Astrocyte (in vitro differentiated cells and primary cell): ENCODE measurements at regions not wholly inside any gene's neighbourhood (a gene's known extent, or its start where the extent isn't known, plus 50 kb on each side); places are given as distances from the start of the nearest gene placed in this dataset.

ENCODE experiments used
- DNase-seq: peaks from one replicate; pipeline ENCODE4 v3.0.0-alpha.2; 2010; ENCODE audit warnings: low read depth
- FAIRE-seq: peaks from 2 replicates; lab custom pipeline; 2011; peaks lifted over from hg19 to GRCh38; lab: Jason Lieb, UNC
- H2AFZ ChIP-seq: 2 replicates; pipeline ENCODE4 v1.6.0; 2012; ENCODE audit warnings: low read depth, low read length, inconsistent platforms
- H3K27ac ChIP-seq: 2 replicates; pipeline ENCODE4 v1.5.1; 2011; ENCODE audit warnings: low read depth, low read length, inconsistent platforms
- H3K27me3 ChIP-seq: 2 replicates; pipeline ENCODE4 v1.6.0; 2011; ENCODE audit warnings: low read length, inconsistent platforms; ENCODE audit not compliant: insufficient read depth
- H3K36me3 ChIP-seq: 2 replicates; pipeline ENCODE4 v1.5.1; 2011; ENCODE audit warnings: low read length, inconsistent platforms; ENCODE audit not compliant: insufficient read depth
- H3K4me1 ChIP-seq: 2 replicates; pipeline ENCODE4 v1.5.1; 2011; ENCODE audit warnings: low read length, inconsistent platforms; ENCODE audit not compliant: insufficient read depth
- H3K4me2 ChIP-seq: 2 replicates; pipeline ENCODE4 v1.6.0; 2012; ENCODE audit warnings: low read length, inconsistent platforms
- H3K4me3 ChIP-seq: 2 replicates; pipeline ENCODE4 v1.5.1; 2011; ENCODE audit warnings: low read depth, mild to moderate bottlenecking, low read length, inconsistent platforms; ENCODE audit not compliant: insufficient read depth
- H3K79me2 ChIP-seq: 2 replicates; pipeline ENCODE4 v1.6.0; 2012; ENCODE audit warnings: mild to moderate bottlenecking, low read length, inconsistent platforms; ENCODE audit not compliant: insufficient read depth
- H3K9ac ChIP-seq: 2 replicates; pipeline ENCODE4 v1.6.0; 2012; ENCODE audit warnings: mild to moderate bottlenecking, low read length, inconsistent platforms
- H3K9me3 ChIP-seq: 2 replicates; pipeline ENCODE4 v1.5.1; 2012; ENCODE audit warnings: low read depth, mild to moderate bottlenecking, low read length, inconsistent platforms; ENCODE audit not compliant: insufficient read depth
- H4K20me1 ChIP-seq: 2 replicates; pipeline ENCODE4 v1.6.0; 2012; ENCODE audit warnings: low read length, inconsistent platforms; ENCODE audit not compliant: insufficient read depth
- H3K27ac Mint-ChIP-seq: one replicate; pipeline ENCODE4 v1.8.0; 2021; ENCODE audit warnings: mild to moderate bottlenecking, mixed read lengths; ENCODE audit not compliant: unreplicated experiment
- H3K27me3 Mint-ChIP-seq: one replicate; pipeline ENCODE4 v1.8.0; 2021; ENCODE audit warnings: low read depth, mixed read lengths; ENCODE audit not compliant: unreplicated experiment
- H3K36me3 Mint-ChIP-seq: one replicate; pipeline ENCODE4 v1.8.0; 2021; ENCODE audit warnings: low read depth, mixed read lengths; ENCODE audit not compliant: unreplicated experiment
- H3K4me1 Mint-ChIP-seq: one replicate; pipeline ENCODE4 v1.8.0; 2021; ENCODE audit warnings: low read depth, mixed read lengths; ENCODE audit not compliant: unreplicated experiment
- H3K4me3 Mint-ChIP-seq: one replicate; pipeline ENCODE4 v1.8.0; 2021; ENCODE audit warnings: mild to moderate bottlenecking, moderate library complexity, mixed read lengths; ENCODE audit not compliant: unreplicated experiment
- H3K9me3 Mint-ChIP-seq: one replicate; pipeline ENCODE4 v1.8.0; 2021; ENCODE audit warnings: mild to moderate bottlenecking, mixed read lengths; ENCODE audit not compliant: unreplicated experiment
- CTCF ChIP-seq: IDR thresholded peaks from 2 replicates; pipeline ENCODE4 v1.5.1; 2011; ENCODE audit warnings: low read depth, mild to moderate bottlenecking, inconsistent platforms, low read length, moderate library complexity; ENCODE audit not compliant: insufficient read depth
- EZH2 ChIP-seq: IDR thresholded peaks from 2 replicates; pipeline ENCODE4 v1.6.1; 2012; ENCODE audit warnings: mild to moderate bottlenecking, low read length, inconsistent platforms; ENCODE audit not compliant: insufficient read depth

- peaks cover 18% of the 10 kb centered on the region for H3K27me3 Mint-ChIP-seq
- no peak overlapping the region for H2AFZ ChIP-seq
- H3K27me3 ChIP-seq = no peaks in the 10 kb centered on the region
- H3K79me2 ChIP-seq = no peaks in the 10 kb centered on the region
- H3K4me3 ChIP-seq = no peak overlapping the region
- no peak overlapping the region for H3K27ac Mint-ChIP-seq
- H3K4me3 Mint-ChIP-seq = no peak overlapping the region
- no peak overlapping the region for H3K27ac ChIP-seq
- H3K9me3 ChIP-seq = peaks cover 19% of the 10 kb centered on the region
- no peak for FAIRE-seq
- H3K9ac ChIP-seq = no peak overlapping the region
- H3K9me3 Mint-ChIP-seq = peaks cover 10% of the 10 kb centered on the region
- no peaks in the 10 kb centered on the region for H3K36me3 ChIP-seq
- H3K36me3 Mint-ChIP-seq = no peaks in the 10 kb centered on the region
- no peaks in the 10 kb centered on the region for H3K4me1 Mint-ChIP-seq
- no peak for DNase-seq
- no peaks in the 10 kb centered on the region for H4K20me1 ChIP-seq
- H3K4me1 ChIP-seq = no peaks in the 10 kb centered on the region
- H3K4me2 ChIP-seq = no peak overlapping the region
- TF ChIP-seq CTCF (no peak), EZH2 (no peak)
These were observed 84.7 kb downstream of the UQCRFS1 start for GRCh38 chr19:29128203-29128602.

GRCh38 chr19:29122185-29122584, 90.8 kb downstream of the UQCRFS1 start:
- no peak overlapping the region for H2AFZ ChIP-seq
- no peak overlapping the region for H3K27ac ChIP-seq
- Mint-ChIP-seq H3K36me3 (no peaks in the 10 kb centered on the region), H3K9me3 (peaks cover 9% of the 10 kb centered on the region), H3K27me3 (peaks cover 20% of the 10 kb centered on the region), H3K27ac (no peak overlapping the region), H3K4me1 (no peaks in the 10 kb centered on the region), H3K4me3 (no peak overlapping the region)
- no peaks in the 10 kb centered on the region for H3K27me3 ChIP-seq
- FAIRE-seq = no peak
- H3K36me3 ChIP-seq = no peaks in the 10 kb centered on the region
- H3K9me3 ChIP-seq = peaks cover 14% of the 10 kb centered on the region
- DNase-seq = no peak
- no peaks in the 10 kb centered on the region for H4K20me1 ChIP-seq
- H3K79me2 ChIP-seq = no peaks in the 10 kb centered on the region
- H3K4me3 ChIP-seq = no peak overlapping the region
- H3K4me2 ChIP-seq = no peak overlapping the region
- no peak overlapping the region for H3K9ac ChIP-seq
- TF ChIP-seq CTCF (no peak), EZH2 (no peak)
- no peaks in the 10 kb centered on the region for H3K4me1 ChIP-seq

GRCh38 chr19:29121684-29122083, 91.3 kb downstream of the UQCRFS1 start:
- FAIRE-seq (no peak), DNase-seq (no peak)
- no peak overlapping the region for H3K27ac Mint-ChIP-seq
- no peak overlapping the region for H3K4me3 Mint-ChIP-seq
- no peak overlapping the region for H3K4me2 ChIP-seq
- H2AFZ ChIP-seq = no peak overlapping the region
- H3K79me2 ChIP-seq = no peaks in the 10 kb centered on the region
- H3K9ac ChIP-seq = no peak overlapping the region
- H3K27ac ChIP-seq = no peak overlapping the region
- H3K27me3 Mint-ChIP-seq = peaks cover 25% of the 10 kb centered on the region
- H3K36me3 ChIP-seq = no peaks in the 10 kb centered on the region
- peaks cover 9% of the 10 kb centered on the region for H3K9me3 Mint-ChIP-seq
- H3K36me3 Mint-ChIP-seq = no peaks in the 10 kb centered on the region
- TF ChIP-seq EZH2 (no peak), CTCF (no peak)
- H3K9me3 ChIP-seq = peaks cover 14% of the 10 kb centered on the region
- H3K4me3 ChIP-seq = no peak overlapping the region
- H3K4me1 ChIP-seq = no peaks in the 10 kb centered on the region
- H4K20me1 ChIP-seq = no peaks in the 10 kb centered on the region
- no peaks in the 10 kb centered on the region for H3K4me1 Mint-ChIP-seq
- H3K27me3 ChIP-seq = no peaks in the 10 kb centered on the region
